NCI-H1105 (cell line): ENCODE measurements at regions not wholly inside any gene's neighbourhood (a gene's known extent, or its start where the extent isn't known, plus 50 kb on each side); places are given as distances from the start of the nearest gene placed in this dataset.
A peak's percentile ranks its signal among the peaks of the same experiment; 100 is the strongest.

ENCODE experiments used
- DNase-seq: peaks from one replicate; lab custom pipeline; 2025; lab: John Stamatoyannopoulos, UW

DNA sequence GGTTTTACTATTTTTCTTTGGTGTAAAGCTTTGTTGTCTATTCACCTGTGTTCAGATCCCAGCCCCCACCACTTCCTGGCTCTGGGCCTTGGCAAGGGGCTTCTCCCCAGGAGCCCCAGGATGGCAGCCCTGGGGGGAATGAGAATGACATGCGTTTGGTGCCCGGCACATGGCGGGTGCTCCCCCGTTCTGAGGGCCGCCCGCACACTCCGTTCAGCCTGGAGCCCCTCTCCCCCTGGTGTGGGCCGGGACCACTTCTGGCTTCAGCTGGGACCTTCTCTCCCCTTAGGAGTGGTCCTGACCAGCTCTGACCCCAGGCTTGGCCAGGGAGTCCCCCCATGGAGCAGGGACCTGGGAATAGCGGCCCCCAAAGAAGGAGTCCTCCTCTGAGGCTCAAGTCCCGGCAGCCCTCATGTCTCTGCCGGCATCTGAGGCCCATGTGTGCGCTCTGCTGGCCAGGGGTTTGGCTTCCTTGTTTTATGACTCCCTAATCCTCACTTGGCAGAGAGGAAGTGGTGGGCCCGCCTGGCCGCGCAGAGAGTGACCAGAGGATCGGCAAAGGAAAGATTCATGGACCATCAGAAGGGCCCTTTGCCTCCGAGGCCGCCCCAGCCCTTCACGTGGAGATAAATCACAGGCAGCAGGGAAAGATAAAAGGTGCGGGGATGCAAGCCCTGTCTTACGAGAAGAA, 57.0 kb upstream of the LMX1B start:
- no peak for DNase-seq

DNA sequence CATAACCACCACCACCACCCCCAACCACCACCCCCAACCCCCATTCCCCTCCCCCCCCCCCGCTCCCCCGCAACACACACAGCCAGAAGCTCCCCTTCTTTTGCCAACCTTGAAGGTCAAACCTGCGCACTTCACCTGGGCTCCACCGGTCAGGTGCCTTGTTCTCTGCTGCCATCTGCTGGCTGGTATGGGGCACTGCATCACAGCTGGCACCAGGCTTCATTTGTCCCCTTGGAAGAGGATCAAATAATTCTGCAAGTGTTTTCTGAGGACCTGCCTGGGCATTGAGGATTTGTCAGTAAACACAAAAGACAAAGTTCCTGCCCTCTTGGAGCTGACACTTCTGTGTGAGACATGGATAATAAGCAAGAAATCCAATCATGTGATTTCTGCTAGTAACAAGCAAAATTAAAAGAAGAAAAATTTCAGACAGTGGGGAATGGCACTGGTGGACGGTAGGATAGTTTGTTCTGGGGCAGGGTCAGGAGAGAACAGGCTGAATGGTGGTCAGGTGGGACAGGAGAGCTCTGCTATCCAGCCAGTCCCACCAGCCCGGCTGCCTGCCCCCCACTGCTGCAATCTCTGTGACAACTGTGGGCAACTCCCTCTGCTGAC, 55.6 kb upstream of the LMX1B start:
- DNase-seq, result peak; percentile 48

DNA sequence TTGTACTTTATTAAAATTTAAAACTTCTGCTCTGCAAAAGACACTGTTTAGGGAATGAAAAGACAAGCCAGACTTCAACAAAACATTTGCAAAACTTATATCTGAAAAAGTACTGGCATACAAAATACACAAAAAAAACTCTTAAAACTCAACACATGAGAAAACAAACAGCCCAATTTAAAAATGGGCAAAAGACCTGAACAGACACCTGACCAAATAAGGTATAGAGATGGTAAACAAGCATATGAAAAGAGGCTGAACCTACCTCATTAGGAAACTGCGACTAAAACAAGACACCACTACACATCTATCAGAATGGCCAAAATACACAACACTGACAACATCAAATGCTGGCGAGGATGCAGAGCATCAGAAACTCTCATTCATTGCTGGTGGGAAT, 54.4 kb upstream of the LMX1B start:
- DNase-seq, result no peak

DNA sequence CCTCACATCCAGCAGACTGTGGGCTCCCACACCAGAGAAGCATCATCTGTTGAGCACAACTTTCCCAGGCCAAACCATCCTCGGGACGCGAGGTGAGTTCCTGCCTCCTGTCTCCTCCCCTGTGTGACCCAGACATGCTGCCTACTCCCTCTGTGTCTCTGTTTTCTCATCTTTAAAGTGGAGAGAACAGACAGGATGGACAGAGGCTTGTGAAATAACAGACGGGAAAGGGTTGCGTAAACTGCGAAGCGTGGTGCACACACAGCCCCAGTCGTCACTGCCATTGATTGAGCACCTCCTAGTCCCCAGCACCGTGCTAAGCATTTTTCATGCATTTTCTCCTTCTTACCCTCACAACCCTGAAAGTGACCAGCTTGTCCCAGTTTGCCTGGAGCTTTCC, 52.1 kb upstream of the LMX1B start:
- no peak for DNase-seq

DNA sequence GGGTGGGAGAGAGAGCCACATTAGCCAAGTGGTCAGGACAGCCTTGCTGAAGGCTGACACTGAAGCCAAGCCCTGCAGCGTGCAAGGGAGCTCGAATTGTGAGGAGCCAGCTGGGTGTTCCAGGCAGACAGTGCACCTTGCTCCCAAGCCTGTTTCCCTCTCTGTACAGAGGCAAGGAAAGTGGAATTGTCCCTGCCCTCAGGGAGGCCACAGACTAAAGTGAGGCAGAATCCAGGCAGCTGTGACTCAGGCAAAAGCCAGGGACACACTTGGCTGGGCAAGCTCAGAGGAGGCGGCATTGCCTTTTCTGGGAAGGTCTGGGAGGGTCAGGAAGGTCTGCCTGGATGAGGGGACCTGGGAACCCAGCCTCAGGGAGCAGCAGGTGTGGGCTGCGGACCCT, 50.2 kb upstream of the LMX1B start:
- no peak for DNase-seq
